ENCODE measurements at regions not wholly inside any gene's neighbourhood (a gene's known extent, or its start where the extent isn't known, plus 50 kb on each side); places are given as distances from the start of the nearest gene placed in this dataset.
"Not testable (repeated sequence)": the region's sequence is repeated elsewhere in the genome, so short reads cannot be mapped to it uniquely, and the experiment has no call there.

GRCh38 chr16:27628943-27629462, 79.1 kb downstream of the KATNIP start:
- H3K4me3 Mint-ChIP-seq, H3K4me1 Mint-ChIP-seq, CTCF ChIA-PET, H3K36me3 Mint-ChIP-seq, H3K27ac Mint-ChIP-seq, DNase-seq, H3K9me3 Mint-ChIP-seq, H3K27me3 Mint-ChIP-seq: not testable (repeated sequence)

GRCh38 chr16:27632216-27632615, 82.3 kb downstream of the KATNIP start:
- H3K4me1 Mint-ChIP-seq = peaks cover 3% of the 10 kb centered on the region
- CTCF ChIA-PET = no interaction called here
- no peak overlapping the region for H3K27ac Mint-ChIP-seq
- H3K9me3 Mint-ChIP-seq = no peaks in the 10 kb centered on the region
- no peak for DNase-seq
- H3K27me3 Mint-ChIP-seq = no peaks in the 10 kb centered on the region
- no peaks in the 10 kb centered on the region for H3K36me3 Mint-ChIP-seq
- H3K4me3 Mint-ChIP-seq = no peak overlapping the region

DNA sequence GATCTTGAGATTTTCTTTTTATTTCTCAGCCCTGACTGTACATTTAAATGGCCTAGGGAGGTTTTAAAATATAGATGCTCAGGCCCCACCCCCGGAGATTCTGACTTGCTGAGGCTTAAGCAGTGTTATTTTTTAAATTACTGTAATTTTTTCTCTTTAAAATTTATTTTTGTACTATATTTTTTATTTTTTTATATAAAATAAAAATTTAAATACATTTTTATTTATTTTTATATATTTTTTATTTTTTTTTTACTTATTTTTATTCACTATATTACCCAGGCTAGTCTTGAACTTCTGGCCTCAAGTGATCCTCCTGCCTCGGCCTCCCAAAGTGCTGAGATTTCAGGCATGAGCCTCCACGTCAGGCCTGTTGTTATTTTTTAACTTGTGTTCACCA, 83.3 kb downstream of the KATNIP start:
- Mint-ChIP-seq H3K27ac (no peak overlapping the region), H3K4me3 (no peak overlapping the region), H3K9me3 (no peaks in the 10 kb centered on the region), H3K27me3 (no peaks in the 10 kb centered on the region), H3K36me3 (no peaks in the 10 kb centered on the region), H3K4me1 (peaks cover 3% of the 10 kb centered on the region)
- no peak for DNase-seq
- CTCF ChIA-PET = no interaction called here

- DNase-seq = no peak
- CTCF ChIA-PET = no interaction called here
- H3K4me1 Mint-ChIP-seq = peaks cover 3% of the 10 kb centered on the region
- no peaks in the 10 kb centered on the region for H3K27me3 Mint-ChIP-seq
- no peak overlapping the region for H3K4me3 Mint-ChIP-seq
- no peaks in the 10 kb centered on the region for H3K9me3 Mint-ChIP-seq
- H3K27ac Mint-ChIP-seq = no peak overlapping the region
- no peaks in the 10 kb centered on the region for H3K36me3 Mint-ChIP-seq
Measured at GRCh38 chr16:27633721-27634120, 83.8 kb downstream of the KATNIP start.

GRCh38 chr16:27634779-27635178, 84.8 kb downstream of the KATNIP start:
- DNase-seq = no peak
- Mint-ChIP-seq H3K4me3 (no peak overlapping the region), H3K27ac (no peak overlapping the region), H3K36me3 (no peaks in the 10 kb centered on the region), H3K4me1 (peaks cover 3% of the 10 kb centered on the region), H3K9me3 (no peaks in the 10 kb centered on the region), H3K27me3 (no peaks in the 10 kb centered on the region)
- CTCF ChIA-PET = no interaction called here

GRCh38 chr16:27636453-27637240, 86.7 kb downstream of the KATNIP start:
- H3K27ac Mint-ChIP-seq = no peak overlapping the region
- peaks cover 3% of the 10 kb centered on the region for H3K4me1 Mint-ChIP-seq
- H3K36me3 Mint-ChIP-seq = no peaks in the 10 kb centered on the region
- CTCF ChIA-PET = no interaction called here
- no peak for DNase-seq
- H3K4me3 Mint-ChIP-seq = no peak overlapping the region
- H3K27me3 Mint-ChIP-seq = no peaks in the 10 kb centered on the region
- H3K9me3 Mint-ChIP-seq = no peaks in the 10 kb centered on the region

DNA sequence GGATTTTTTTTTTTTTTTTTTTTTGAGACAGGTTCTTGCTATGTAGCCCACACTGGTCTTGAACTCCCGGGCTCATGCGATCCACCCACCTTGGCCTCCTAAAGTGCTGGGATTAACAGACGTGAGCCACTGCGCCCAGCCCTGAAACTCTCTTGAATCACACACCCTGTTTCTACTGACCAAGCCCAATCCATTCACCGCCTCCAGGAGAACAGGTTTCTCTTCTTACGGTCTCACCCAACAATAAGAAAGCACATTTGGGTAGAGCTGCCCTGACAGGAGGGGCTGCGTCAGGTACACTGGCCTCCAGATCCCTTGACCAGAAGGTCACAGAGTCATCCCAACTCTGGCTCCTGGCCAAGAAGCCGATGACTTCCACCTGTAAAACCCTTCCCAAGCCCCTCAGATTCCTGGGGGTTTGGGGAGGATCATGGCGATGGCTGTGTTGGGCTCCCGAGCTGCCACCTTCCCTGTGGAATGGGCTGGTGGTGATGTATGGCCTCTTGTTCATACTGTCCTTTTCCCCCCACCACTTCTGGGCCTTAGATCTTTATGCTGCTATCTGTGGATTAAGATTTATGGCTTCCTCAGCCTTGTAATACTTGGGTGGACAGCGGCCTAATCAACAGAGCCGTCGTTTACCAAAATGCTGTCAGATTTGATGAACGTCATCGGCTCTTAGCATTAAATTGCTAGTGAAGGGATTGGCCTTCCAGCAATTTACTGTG, 89.1 kb downstream of the KATNIP start:
- Mint-ChIP-seq H3K27me3 (no peaks in the 10 kb centered on the region), H3K36me3 (peaks cover 1% of the 10 kb centered on the region), H3K4me3 (no peak overlapping the region), H3K27ac (no peak overlapping the region), H3K9me3 (no peaks in the 10 kb centered on the region), H3K4me1 (peaks cover 3% of the 10 kb centered on the region)
- DNase-seq = no peak
- CTCF ChIA-PET = interaction anchor here (0.8 to 1.7 kb wide), 9 partner anchors 9 to 432 kb away, joined by 3 to 7 read pairs (median 3); no protein-coding TSS in a partner anchor

GRCh38 chr16:27639561-27640276, 89.8 kb downstream of the KATNIP start:
- Mint-ChIP-seq H3K4me3 (no peak overlapping the region), H3K4me1 (peaks cover 3% of the 10 kb centered on the region), H3K27me3 (no peaks in the 10 kb centered on the region), H3K36me3 (peaks cover 1% of the 10 kb centered on the region), H3K27ac (no peak overlapping the region), H3K9me3 (no peaks in the 10 kb centered on the region)
- DNase-seq = peak; percentile 36
- CTCF ChIA-PET = interaction anchor here (0.6 to 1.7 kb wide), 11 partner anchors 10 to 593 kb away, joined by 3 to 7 read pairs (median 3); no protein-coding TSS in a partner anchor

DNA sequence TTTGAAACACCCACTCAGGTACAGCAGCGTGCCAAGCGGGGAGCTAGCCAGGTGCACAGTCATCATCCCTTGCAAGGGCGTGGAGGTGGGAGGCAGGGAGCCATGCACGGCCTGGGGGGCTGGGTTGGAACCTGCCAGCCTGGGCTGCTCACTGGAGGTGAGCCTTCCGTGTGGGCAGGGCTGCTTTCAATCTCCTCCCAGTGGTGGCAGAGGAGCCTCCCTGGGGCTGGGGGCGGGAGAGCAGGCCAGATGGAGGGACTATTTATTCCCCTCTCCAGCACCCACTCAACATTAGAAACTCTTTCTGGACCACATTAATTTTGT, 90.3 kb downstream of the KATNIP start:
- CTCF ChIA-PET = interaction anchor here (0.6 to 1.7 kb wide), 9 partner anchors 10 to 593 kb away, joined by 3 to 7 read pairs (median 3); no protein-coding TSS in a partner anchor
- H3K27ac Mint-ChIP-seq = no peak overlapping the region
- H3K27me3 Mint-ChIP-seq = no peaks in the 10 kb centered on the region
- H3K36me3 Mint-ChIP-seq = peaks cover 1% of the 10 kb centered on the region
- H3K4me3 Mint-ChIP-seq = no peak overlapping the region
- H3K9me3 Mint-ChIP-seq = no peaks in the 10 kb centered on the region
- DNase-seq = no peak
- peaks cover 3% of the 10 kb centered on the region for H3K4me1 Mint-ChIP-seq

DNA sequence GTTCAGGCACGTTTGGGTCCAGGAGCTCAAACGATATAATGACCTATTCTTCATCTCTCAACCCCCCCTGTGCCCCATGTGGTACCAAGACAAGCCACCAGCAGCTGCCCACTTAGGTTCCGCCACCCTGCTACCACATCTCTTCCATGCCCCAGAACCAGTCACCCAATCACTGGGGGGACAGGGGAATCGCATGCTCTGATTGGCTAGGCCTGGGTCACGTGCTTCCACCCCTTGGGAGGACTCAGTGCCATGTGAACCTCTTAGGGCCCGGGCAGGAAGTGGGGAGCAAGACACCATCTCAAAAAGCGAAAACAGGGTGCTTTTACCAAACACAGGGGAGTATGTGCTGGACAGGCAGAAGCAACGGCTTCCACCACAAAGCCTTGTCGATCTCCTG, 91.3 kb downstream of the KATNIP start:
- Mint-ChIP-seq H3K4me3 (no peak overlapping the region), H3K27me3 (no peaks in the 10 kb centered on the region), H3K4me1 (peaks cover 2% of the 10 kb centered on the region), H3K27ac (no peak overlapping the region), H3K9me3 (no peaks in the 10 kb centered on the region), H3K36me3 (peaks cover 1% of the 10 kb centered on the region)
- no peak for DNase-seq
- CTCF ChIA-PET = interaction anchor here (0.6 kb wide), 1 partner anchor 441 kb away, joined by 4 read pairs; no protein-coding TSS in a partner anchor

DNA sequence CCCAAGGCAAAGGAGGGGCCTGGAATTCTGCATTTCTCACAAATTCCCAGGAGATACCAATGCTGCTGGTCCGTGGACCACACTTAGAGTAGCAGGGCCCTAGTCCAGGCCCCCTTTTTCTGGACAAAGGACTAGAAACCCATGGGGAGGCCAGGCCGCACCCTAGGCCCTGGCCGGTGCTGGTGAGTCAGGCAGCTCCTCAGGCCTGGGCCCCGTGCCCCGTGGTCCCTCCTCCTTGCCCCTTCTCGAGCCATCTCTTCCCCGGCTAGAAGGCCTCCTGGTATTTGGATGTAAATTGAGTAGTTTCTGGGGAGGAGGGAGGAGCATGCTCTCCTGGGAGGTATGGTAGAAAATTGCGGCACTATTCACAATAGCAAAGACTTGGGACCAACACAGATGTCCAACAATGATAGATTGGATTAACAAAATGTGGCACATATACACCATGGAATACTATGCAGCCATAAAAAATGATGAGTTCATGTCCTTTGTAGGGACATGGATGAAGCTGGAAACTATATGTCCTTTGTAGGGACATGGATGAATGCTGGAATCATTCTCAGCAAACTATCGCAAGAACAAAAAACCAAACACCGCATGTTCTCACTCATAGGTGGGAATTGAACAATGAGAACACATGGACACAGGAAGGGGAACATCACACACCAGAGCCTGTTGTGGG, 91.9 kb downstream of the KATNIP start:
- DNase-seq, H3K27me3 Mint-ChIP-seq, H3K9me3 Mint-ChIP-seq, H3K4me3 Mint-ChIP-seq, H3K36me3 Mint-ChIP-seq, H3K27ac Mint-ChIP-seq, CTCF ChIA-PET, H3K4me1 Mint-ChIP-seq: not testable (repeated sequence)

- Mint-ChIP-seq H3K9me3 (no peaks in the 10 kb centered on the region), H3K27ac (no peak overlapping the region), H3K36me3 (peaks cover 1% of the 10 kb centered on the region), H3K4me3 (no peak overlapping the region), H3K27me3 (no peaks in the 10 kb centered on the region), H3K4me1 (no peaks in the 10 kb centered on the region)
- CTCF ChIA-PET = no interaction called here
- peak; percentile 25 for DNase-seq
Measured at GRCh38 chr16:27642756-27643155, 92.8 kb downstream of the KATNIP start.

DNA sequence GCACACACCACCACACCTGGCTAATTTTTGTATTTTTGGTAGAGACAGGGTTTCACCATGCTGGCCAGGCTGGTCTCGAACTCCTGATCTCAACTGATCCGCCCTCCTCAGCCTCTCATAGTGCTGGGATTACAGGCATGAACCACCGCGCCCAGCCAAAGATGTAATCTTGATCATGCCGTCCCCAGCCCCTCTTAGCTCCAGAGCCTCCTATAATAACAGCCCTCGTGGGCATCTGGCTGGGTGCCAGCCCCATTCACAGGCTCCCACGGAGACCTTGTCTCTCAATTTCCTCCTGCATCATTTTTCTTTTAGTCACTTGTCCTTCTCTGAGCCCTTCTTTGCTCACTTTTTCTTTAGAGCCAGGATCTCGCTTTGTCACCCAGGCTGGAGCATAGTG, 94.2 kb downstream of the KATNIP start:
- no peak overlapping the region for H3K27ac Mint-ChIP-seq
- no peak overlapping the region for H3K4me3 Mint-ChIP-seq
- no peak for DNase-seq
- no peaks in the 10 kb centered on the region for H3K27me3 Mint-ChIP-seq
- no peaks in the 10 kb centered on the region for H3K9me3 Mint-ChIP-seq
- CTCF ChIA-PET = no interaction called here
- peaks cover 1% of the 10 kb centered on the region for H3K36me3 Mint-ChIP-seq
- no peaks in the 10 kb centered on the region for H3K4me1 Mint-ChIP-seq

DNA sequence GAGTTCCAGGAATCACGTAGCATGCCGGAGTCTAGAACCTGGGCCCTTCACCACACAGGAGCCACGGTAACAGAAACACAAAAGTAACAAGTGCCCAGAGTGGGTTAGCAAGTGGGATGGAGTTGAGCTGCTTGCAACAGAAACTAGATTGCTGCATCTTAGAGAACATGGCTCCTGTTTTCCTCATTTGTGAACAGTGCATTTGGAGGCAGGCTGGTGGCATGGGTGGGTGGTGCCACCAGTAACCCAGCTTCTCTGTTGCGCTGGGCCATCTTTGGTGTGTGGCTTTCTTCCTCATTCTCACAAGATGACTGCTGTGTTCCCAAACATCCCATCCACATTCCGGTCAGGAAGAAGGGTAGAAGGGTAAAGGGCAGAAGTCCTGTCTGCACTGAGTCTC, 95.5 kb downstream of the KATNIP start:
- no peak overlapping the region for H3K4me3 Mint-ChIP-seq
- peaks cover 1% of the 10 kb centered on the region for H3K36me3 Mint-ChIP-seq
- no peaks in the 10 kb centered on the region for H3K27me3 Mint-ChIP-seq
- no peaks in the 10 kb centered on the region for H3K9me3 Mint-ChIP-seq
- no peak for DNase-seq
- H3K27ac Mint-ChIP-seq = no peak overlapping the region
- CTCF ChIA-PET = no interaction called here
- H3K4me1 Mint-ChIP-seq = no peaks in the 10 kb centered on the region

All from activated naive CD4-positive, alpha-beta T cell treated with anti-CD3 and anti-CD28 coated beads, Interleukin-2, amount 10 ng/mL, durations not matched to agents 7 days and 5 days (primary cell).